ENCODE measurements at regions not wholly inside any gene's neighbourhood (a gene's known extent, or its start where the extent isn't known, plus 50 kb on each side); places are given as distances from the start of the nearest gene placed in this dataset.
A peak's percentile ranks its signal among the peaks of the same experiment; 100 is the strongest.

- H3K36me3 Mint-ChIP-seq (ENCODE audit: low read depth) = peaks cover 8% of the 10 kb centered on the region
- POLR2A ChIA-PET = no interaction called here
- H3K4me1 Mint-ChIP-seq = peaks cover 3% of the 10 kb centered on the region
- no peaks in the 10 kb centered on the region for H3K9me3 Mint-ChIP-seq (ENCODE audit: low read depth)
- no peak for ATAC-seq
- no peaks in the 10 kb centered on the region for H3K27me3 Mint-ChIP-seq
- no peak overlapping the region for H3K4me3 Mint-ChIP-seq
- intact Hi-C loops (cut with DNase I, micrococcal nuclease) = no loop called here
- CTCF ChIA-PET = interaction anchor here (0.6 to 0.8 kb wide), 2 partner anchors 150 to 336 kb away, joined by 3 to 4 read pairs; no protein-coding TSS in a partner anchor
- H3K27ac Mint-ChIP-seq = no peak overlapping the region
- no peak for DNase-seq
Measured at GRCh38 chr4:108236264-108236663, 67.5 kb upstream of the LEF1 start.

- Mint-ChIP-seq H3K4me3 (no peak overlapping the region), H3K27me3 (no peaks in the 10 kb centered on the region), H3K4me1 (peaks cover 5% of the 10 kb centered on the region), H3K27ac (no peak overlapping the region), H3K9me3 (ENCODE audit: low read depth) (peaks cover 8% of the 10 kb centered on the region), H3K36me3 (ENCODE audit: low read depth) (peaks cover 13% of the 10 kb centered on the region)
- CTCF ChIA-PET = interaction anchor here (0.6 to 1.4 kb wide), 2 partner anchors 10 to 271 kb away, joined by 5 read pairs; no protein-coding TSS in a partner anchor
- ATAC-seq (peak; percentile 26), DNase-seq (no peak)
- POLR2A ChIA-PET = no interaction called here
- intact Hi-C loops (cut with DNase I, micrococcal nuclease) = no loop called here
Measured at GRCh38 chr4:108227923-108228322, 59.2 kb upstream of the LEF1 start.

GRCh38 chr4:108224611-108225053, 55.9 kb upstream of the LEF1 start:
- CTCF ChIA-PET = interaction anchor here (0.7 to 1.0 kb wide), 2 partner anchors 13 kb away, joined by 3 read pairs; no protein-coding TSS in a partner anchor
- Mint-ChIP-seq H3K9me3 (ENCODE audit: low read depth) (peaks cover 8% of the 10 kb centered on the region), H3K27me3 (no peaks in the 10 kb centered on the region), H3K36me3 (ENCODE audit: low read depth) (peaks cover 12% of the 10 kb centered on the region), H3K4me3 (no peak overlapping the region), H3K27ac (no peak overlapping the region), H3K4me1 (peaks cover 8% of the 10 kb centered on the region)
- DNase-seq = no peak
- intact Hi-C loops (cut with DNase I, micrococcal nuclease) = no loop called here
- no peak for ATAC-seq
- POLR2A ChIA-PET = no interaction called here

GRCh38 chr4:108223313-108223712, 54.6 kb upstream of the LEF1 start:
- peaks cover 8% of the 10 kb centered on the region for H3K4me1 Mint-ChIP-seq

GRCh38 chr4:108219998-108220397, 51.3 kb upstream of the LEF1 start:
- Mint-ChIP-seq H3K9me3 (ENCODE audit: low read depth) (peaks cover 5% of the 10 kb centered on the region), H3K36me3 (ENCODE audit: low read depth) (peaks cover 8% of the 10 kb centered on the region), H3K4me3 (no peak overlapping the region), H3K27ac (no peak overlapping the region), H3K27me3 (no peaks in the 10 kb centered on the region), H3K4me1 (peaks cover 3% of the 10 kb centered on the region)
- peak; percentile 39 for ATAC-seq
- DNase-seq = no peak
- CTCF ChIA-PET = interaction anchor here (0.6 kb wide), 1 partner anchor 165 kb away, joined by 3 read pairs; no protein-coding TSS in a partner anchor
- POLR2A ChIA-PET = no interaction called here
- intact Hi-C loops (cut with DNase I, micrococcal nuclease) = no loop called here

More at GRCh38 chr4:108223313-108223712, 54.6 kb upstream of the LEF1 start:
- Mint-ChIP-seq H3K27me3 (no peaks in the 10 kb centered on the region), H3K9me3 (ENCODE audit: low read depth) (peaks cover 8% of the 10 kb centered on the region), H3K4me3 (no peak overlapping the region), H3K36me3 (ENCODE audit: low read depth) (peaks cover 12% of the 10 kb centered on the region), H3K27ac (no peak overlapping the region)
- no peak for ATAC-seq
- POLR2A ChIA-PET = no interaction called here
- CTCF ChIA-PET = interaction anchor here (1.0 kb wide), 2 partner anchors 14 to 15 kb away, joined by 3 to 4 read pairs; no protein-coding TSS in a partner anchor
- no peak for DNase-seq
- intact Hi-C loops (cut with DNase I, micrococcal nuclease) = no loop called here

All from activated CD4-positive, alpha-beta T cell treated with anti-CD3 and anti-CD28 coated beads for 36 hours (primary cell).